ENCODE measurements at regions not wholly inside any gene's neighbourhood (a gene's known extent, or its start where the extent isn't known, plus 50 kb on each side); places are given as distances from the start of the nearest gene placed in this dataset.

- H3K9me3 ChIP-seq = no peaks in the 10 kb centered on the region
- no peaks in the 10 kb centered on the region for H3K36me3 ChIP-seq
- H3K27me3 ChIP-seq = no peaks in the 10 kb centered on the region
- no peak for TF ChIP-seq EP300 (IDR thresholded peaks at IDR 0.05)
- no peak for TF ChIP-seq POLR2A (IDR thresholded peaks at IDR 0.05)
- TF ChIP-seq, protein P1, sequence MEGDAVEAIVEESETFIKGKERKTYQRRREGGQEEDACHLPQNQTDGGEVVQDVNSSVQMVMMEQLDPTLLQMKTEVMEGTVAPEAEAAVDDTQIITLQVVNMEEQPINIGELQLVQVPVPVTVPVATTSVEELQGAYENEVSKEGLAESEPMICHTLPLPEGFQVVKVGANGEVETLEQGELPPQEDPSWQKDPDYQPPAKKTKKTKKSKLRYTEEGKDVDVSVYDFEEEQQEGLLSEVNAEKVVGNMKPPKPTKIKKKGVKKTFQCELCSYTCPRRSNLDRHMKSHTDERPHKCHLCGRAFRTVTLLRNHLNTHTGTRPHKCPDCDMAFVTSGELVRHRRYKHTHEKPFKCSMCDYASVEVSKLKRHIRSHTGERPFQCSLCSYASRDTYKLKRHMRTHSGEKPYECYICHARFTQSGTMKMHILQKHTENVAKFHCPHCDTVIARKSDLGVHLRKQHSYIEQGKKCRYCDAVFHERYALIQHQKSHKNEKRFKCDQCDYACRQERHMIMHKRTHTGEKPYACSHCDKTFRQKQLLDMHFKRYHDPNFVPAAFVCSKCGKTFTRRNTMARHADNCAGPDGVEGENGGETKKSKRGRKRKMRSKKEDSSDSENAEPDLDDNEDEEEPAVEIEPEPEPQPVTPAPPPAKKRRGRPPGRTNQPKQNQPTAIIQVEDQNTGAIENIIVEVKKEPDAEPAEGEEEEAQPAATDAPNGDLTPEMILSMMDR (IDR thresholded peaks at IDR 0.05) = no peak
- no peak for TF ChIP-seq POLR2AphosphoS5 (IDR thresholded peaks at IDR 0.05)
- no peak for ATAC-seq (ENCODE audit: low FRiP score in 2 of 2)
- WGBS, 2 donors = 56 to 77% methylated on average over 3 of the region's 3 CpGs
- no peak overlapping the region for H3K4me3 ChIP-seq
- no peak overlapping the region for H3K27ac ChIP-seq
- H3K4me1 ChIP-seq = no peaks in the 10 kb centered on the region
- DNase-seq = no peak
Observed at GRCh38 chr2:51960841-51961335, 929.0 kb upstream of the NRXN1 start.

GRCh38 chr2:51960281-51960680 lies 928.3 kb upstream of the NRXN1 start:
- TF ChIP-seq POLR2A (IDR thresholded peaks at IDR 0.05) (no peak), POLR2AphosphoS5 (IDR thresholded peaks at IDR 0.05) (no peak), EP300 (IDR thresholded peaks at IDR 0.05) (no peak)
- TF ChIP-seq, protein P1 (IDR thresholded peaks at IDR 0.05) = no peak
- Histone ChIP-seq H3K36me3 (no peaks in the 10 kb centered on the region), H3K4me1 (no peaks in the 10 kb centered on the region), H3K4me3 (no peak overlapping the region), H3K27me3 (no peaks in the 10 kb centered on the region), H3K27ac (no peak overlapping the region), H3K9me3 (no peaks in the 10 kb centered on the region)
- ATAC-seq (ENCODE audit: low FRiP score in 2 of 2) (no peak), DNase-seq (no peak)
- 78% methylated on average over 2 of the region's 2 CpGs for WGBS, 2 donors

- TF ChIP-seq, protein P1 (IDR thresholded peaks at IDR 0.05) = no peak
- no peak for TF ChIP-seq EP300 (IDR thresholded peaks at IDR 0.05)
- TF ChIP-seq POLR2AphosphoS5 (IDR thresholded peaks at IDR 0.05) = no peak
- no peak for TF ChIP-seq POLR2A (IDR thresholded peaks at IDR 0.05)
- Histone ChIP-seq H3K4me3 (no peak overlapping the region), H3K4me1 (no peaks in the 10 kb centered on the region), H3K27me3 (no peaks in the 10 kb centered on the region), H3K9me3 (no peaks in the 10 kb centered on the region), H3K27ac (no peak overlapping the region), H3K36me3 (no peaks in the 10 kb centered on the region)
- DNase-seq (no peak), ATAC-seq (ENCODE audit: low FRiP score in 2 of 2) (no peak)
- 54 to 58% methylated on average over 2 of the region's 2 CpGs for WGBS, 2 donors
Observed at GRCh38 chr2:51959696-51960095, 927.8 kb upstream of the NRXN1 start.

GRCh38 chr2:51953931-51954330 lies 922.0 kb upstream of the NRXN1 start:
- no peak overlapping the region for H3K4me3 ChIP-seq
- ATAC-seq (ENCODE audit: low FRiP score in 2 of 2) (no peak), DNase-seq (no peak)
- no peaks in the 10 kb centered on the region for H3K36me3 ChIP-seq
- H3K27me3 ChIP-seq = no peaks in the 10 kb centered on the region
- TF ChIP-seq, protein P1 (IDR thresholded peaks at IDR 0.05) = no peak
- TF ChIP-seq POLR2AphosphoS5 (IDR thresholded peaks at IDR 0.05) = no peak
- TF ChIP-seq POLR2A (IDR thresholded peaks at IDR 0.05) = no peak
- TF ChIP-seq EP300 (IDR thresholded peaks at IDR 0.05) = no peak
- peaks cover 0 to 12% (median 4%) of the 10 kb centered on the region in 4 donors for H3K9me3 ChIP-seq
- no peak overlapping the region for H3K27ac ChIP-seq
- H3K4me1 ChIP-seq = no peaks in the 10 kb centered on the region

GRCh38 chr2:51921076-51921475 lies 889.1 kb upstream of the NRXN1 start:
- DNase-seq (no peak), ATAC-seq (ENCODE audit: low FRiP score in 2 of 2) (no peak)
- no peak overlapping the region for H3K27ac ChIP-seq
- no peaks in the 10 kb centered on the region for H3K36me3 ChIP-seq
- H3K27me3 ChIP-seq = no peaks in the 10 kb centered on the region
- peaks cover 0 to 18% (median 0%) of the 10 kb centered on the region in 4 donors for H3K9me3 ChIP-seq
- H3K4me1 ChIP-seq = no peaks in the 10 kb centered on the region
- TF ChIP-seq EP300 (IDR thresholded peaks at IDR 0.05) (no peak), POLR2A (IDR thresholded peaks at IDR 0.05) (no peak), POLR2AphosphoS5 (IDR thresholded peaks at IDR 0.05) (no peak)
- TF ChIP-seq, protein P1 (IDR thresholded peaks at IDR 0.05) = no peak
- no peak overlapping the region for H3K4me3 ChIP-seq
